Adrenal gland (tissue), 9 donors: ENCODE measurements at regions not wholly inside any gene's neighbourhood (a gene's known extent, or its start where the extent isn't known, plus 50 kb on each side); places are given as distances from the start of the nearest gene placed in this dataset.

Experiments
- DNase-seq, 7 donors: peaks; one replicate each; pipeline ENCODE4 v3.0.0-alpha.2; 2019 to 2020
- H3K27ac ChIP-seq, 5 donors: fragments of 200-600 bp; sonication (generic) in 4 of 5; 1 replicate in 3 of 5; 2 replicates in 2 of 5; pipeline versions ENCODE4 v1.5.1 to v1.8.0; 2016 to 2020; ENCODE audit warnings: mild to moderate bottlenecking in 1 of 5
- H3K27me3 ChIP-seq: fragments of 200-600 bp; 2 replicates; pipeline ENCODE4 v1.8.0; 2021
- H3K36me3 ChIP-seq, 2 donors: fragments of 200-600 bp; replicated peaks in 1 of 2; 1 replicate in 1 of 2; 2 replicates in 1 of 2; pipeline versions ENCODE4 v1.5.1 to v1.8.0; 2018 to 2022
- H3K4me1 ChIP-seq, 2 donors: fragments of 200-600 bp; replicated peaks in 1 of 2; 1 replicate in 1 of 2; 2 replicates in 1 of 2; pipeline versions ENCODE4 v1.5.1 to v1.8.0; 2018 to 2021
- H3K4me3 ChIP-seq, 4 donors: fragments of 200-600 bp; sonication (generic) in 3 of 4; one replicate each; pipeline ENCODE4 v1.5.1; 2016 to 2018
- H3K9me3 ChIP-seq, 3 donors: fragments of 200-600 bp; sonication (generic) in 1 of 3; replicated peaks in 1 of 3; 1 replicate in 2 of 3; 2 replicates in 1 of 3; pipeline versions ENCODE4 v1.5.1 to v1.8.0; 2016 to 2021
- POLR2A ChIP-seq, 2 donors: fragments of 450-650 bp; IDR thresholded peaks; one replicate each; pipeline ENCODE4 v1.6.1; 2017; ENCODE audit warnings: antibody characterized with exemption in 2 of 2, mild to moderate bottlenecking in 2 of 2, moderate library complexity in 1 of 2
- WGBS, 4 donors: extraction: QIAGEN DNeasy Blood & Tissue Kit in 2 of 4; methylation state at CpG; one replicate each; pipeline versions ENCODE4 v1.1.5 to v1.1.7; 2013 to 2017; 5-methylcytosine and 5-hydroxymethylcytosine counted together
- intact Hi-C, 2 donors: fragments of 100-400 bp; cut with DNase I; formaldehyde crosslinking; loops; one replicate each; pipeline versions ENCODE4 v1.14.1 to v1.15.0; 2022 to 2023
- TF ChIP-seq, protein P1 (sequence below), 6 experiments: fragments of 450-650 bp in 4 of 6; fragments of 200-600 bp in 2 of 6; sonication (generic) in 1 of 6; IDR thresholded peaks; 1 replicate in 5 of 6; 2 replicates in 1 of 6; pipeline versions ENCODE4 v1.5.1 to v1.8.0; 2016 to 2021; ENCODE audit warnings: antibody characterized with exemption in 6 of 6, mild to moderate bottlenecking in 2 of 6, moderate library complexity in 1 of 6
- donor health status: healthy with polysubstance abuse.
- donor health status: Bipolar disorder and iron deficiency.
- donor health status: DM: yes; HTN: yes; CAD: no.
- donor health status: DM: no; HTN: no; CAD: no.
- donor health status: DM: no; HTN: no; CAD: no.

DNA sequence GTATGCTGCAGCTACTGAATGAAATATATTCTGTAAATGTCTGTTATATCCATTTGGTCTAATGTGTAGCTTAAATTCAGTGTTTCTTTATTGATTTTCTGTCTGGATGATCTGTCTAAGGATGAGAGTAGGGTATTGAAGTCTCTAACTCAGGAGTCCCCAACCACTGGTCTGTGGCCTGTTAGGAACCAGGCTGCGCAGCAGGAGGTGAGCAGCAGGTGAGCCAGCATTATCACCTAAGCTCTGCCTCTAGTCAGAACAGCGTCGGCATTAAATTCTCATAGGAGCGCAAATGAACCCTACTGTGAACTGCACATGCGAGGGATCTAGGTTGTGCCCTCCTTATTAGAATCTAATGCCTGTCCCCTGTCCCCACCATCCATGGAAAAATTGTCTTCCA, 329.7 kb upstream of the RGS6 start:
- Histone ChIP-seq H3K27ac (no peak overlapping the region), H3K36me3 (no peaks in the 10 kb centered on the region), H3K9me3 (peaks cover 0 to 7% (median 0%) of the 10 kb centered on the region in 3 donors), H3K4me3 (no peak overlapping the region), H3K4me1 (peaks cover 0 to 5% of the 10 kb centered on the region in 2 donors), H3K27me3 (no peaks in the 10 kb centered on the region)
- WGBS, 4 donors = 89 to 99% (median 98%) methylated on average over 4 to 5 of the region's 5 CpGs
- no peak for DNase-seq
- no peak for TF ChIP-seq POLR2A (IDR thresholded peaks at IDR 0.05)
- TF ChIP-seq, protein P1, sequence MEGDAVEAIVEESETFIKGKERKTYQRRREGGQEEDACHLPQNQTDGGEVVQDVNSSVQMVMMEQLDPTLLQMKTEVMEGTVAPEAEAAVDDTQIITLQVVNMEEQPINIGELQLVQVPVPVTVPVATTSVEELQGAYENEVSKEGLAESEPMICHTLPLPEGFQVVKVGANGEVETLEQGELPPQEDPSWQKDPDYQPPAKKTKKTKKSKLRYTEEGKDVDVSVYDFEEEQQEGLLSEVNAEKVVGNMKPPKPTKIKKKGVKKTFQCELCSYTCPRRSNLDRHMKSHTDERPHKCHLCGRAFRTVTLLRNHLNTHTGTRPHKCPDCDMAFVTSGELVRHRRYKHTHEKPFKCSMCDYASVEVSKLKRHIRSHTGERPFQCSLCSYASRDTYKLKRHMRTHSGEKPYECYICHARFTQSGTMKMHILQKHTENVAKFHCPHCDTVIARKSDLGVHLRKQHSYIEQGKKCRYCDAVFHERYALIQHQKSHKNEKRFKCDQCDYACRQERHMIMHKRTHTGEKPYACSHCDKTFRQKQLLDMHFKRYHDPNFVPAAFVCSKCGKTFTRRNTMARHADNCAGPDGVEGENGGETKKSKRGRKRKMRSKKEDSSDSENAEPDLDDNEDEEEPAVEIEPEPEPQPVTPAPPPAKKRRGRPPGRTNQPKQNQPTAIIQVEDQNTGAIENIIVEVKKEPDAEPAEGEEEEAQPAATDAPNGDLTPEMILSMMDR (IDR thresholded peaks at IDR 0.05) = no peak
- intact Hi-C loops = no loop called here

DNA sequence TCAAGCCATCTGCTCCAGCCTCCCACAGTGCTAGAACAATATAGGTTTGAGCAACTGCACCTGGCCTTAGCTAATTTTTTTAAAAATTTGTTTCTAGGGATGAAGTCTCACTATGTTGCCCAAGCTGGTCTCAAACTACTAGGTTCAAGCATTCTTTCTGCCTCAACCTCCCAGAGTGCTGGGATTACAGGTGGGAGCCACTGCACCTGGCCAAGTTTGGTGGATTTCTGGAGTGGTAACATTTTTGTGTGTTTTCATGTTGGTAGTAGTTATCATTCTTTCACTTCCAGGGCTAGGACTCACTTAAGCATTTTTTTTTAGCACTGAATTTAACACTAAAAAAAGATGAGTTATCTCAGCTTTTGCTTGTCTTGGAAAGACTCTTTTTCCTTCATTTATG, 328.0 kb upstream of the RGS6 start:
- no peaks in the 10 kb centered on the region for H3K4me1 ChIP-seq
- H3K9me3 ChIP-seq = peaks cover 0 to 7% (median 0%) of the 10 kb centered on the region in 3 donors
- no peaks in the 10 kb centered on the region for H3K36me3 ChIP-seq
- no peak overlapping the region for H3K27ac ChIP-seq
- no peak overlapping the region for H3K4me3 ChIP-seq
- intact Hi-C loops = no loop called here
- no peak for TF ChIP-seq POLR2A (IDR thresholded peaks at IDR 0.05)
- TF ChIP-seq, protein P1 (IDR thresholded peaks at IDR 0.05) = no peak
- no peak for DNase-seq
- H3K27me3 ChIP-seq = no peaks in the 10 kb centered on the region

DNA sequence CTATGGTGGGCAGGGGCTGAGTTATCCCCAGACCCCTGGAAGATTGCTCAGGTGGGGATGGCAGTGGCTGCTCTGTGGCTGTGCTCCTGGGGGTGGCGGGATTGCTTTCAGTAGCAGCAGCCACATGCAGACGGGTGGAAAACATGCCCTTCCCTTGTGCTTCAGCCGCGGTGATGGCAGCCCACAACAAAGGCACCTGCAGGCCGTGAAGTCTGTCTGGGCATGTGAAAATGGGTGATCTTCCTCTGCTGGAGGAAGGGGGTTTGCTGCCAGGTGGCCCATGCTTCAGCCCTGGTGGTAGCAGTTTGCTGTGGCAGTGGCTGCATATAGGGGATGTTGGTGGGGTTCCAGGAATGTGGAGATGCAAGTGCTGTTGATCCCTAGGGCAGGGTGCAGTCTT, 326.2 kb upstream of the RGS6 start:
- Histone ChIP-seq H3K4me1 (peaks cover 0 to 12% of the 10 kb centered on the region in 2 donors), H3K27ac (no peak overlapping the region), H3K4me3 (no peak overlapping the region), H3K36me3 (no peaks in the 10 kb centered on the region), H3K9me3 (peaks cover 0 to 7% (median 0%) of the 10 kb centered on the region in 3 donors), H3K27me3 (no peaks in the 10 kb centered on the region)
- no peak for TF ChIP-seq POLR2A (IDR thresholded peaks at IDR 0.05)
- TF ChIP-seq, protein P1 (IDR thresholded peaks at IDR 0.05) = no peak
- 96 to 100% (median 97%) methylated on average over 5 of the region's 5 CpGs; no CpG with 5 or more reads in 1 of the 4 donors for WGBS, 4 donors
- DNase-seq = no peak
- intact Hi-C loops = no loop called here

GRCh38 chr14:71606575-71606974, 325.7 kb upstream of the RGS6 start:
- H3K9me3 ChIP-seq = peaks cover 0 to 6% (median 0%) of the 10 kb centered on the region in 3 donors
- intact Hi-C loops = no loop called here
- no peak overlapping the region for H3K4me3 ChIP-seq
- H3K27me3 ChIP-seq = no peaks in the 10 kb centered on the region
- H3K36me3 ChIP-seq = no peaks in the 10 kb centered on the region
- peaks cover 0 to 14% of the 10 kb centered on the region in 2 donors for H3K4me1 ChIP-seq
- H3K27ac ChIP-seq = no peak overlapping the region
- DNase-seq = no peak
- TF ChIP-seq, protein P1 (IDR thresholded peaks at IDR 0.05) = no peak
- no peak for TF ChIP-seq POLR2A (IDR thresholded peaks at IDR 0.05)
- 79 to 89% (median 85%) methylated on average over 5 of the region's 5 CpGs for WGBS, 4 donors
